ENCODE measurements at regions not wholly inside any gene's neighbourhood (a gene's known extent, or its start where the extent isn't known, plus 50 kb on each side); places are given as distances from the start of the nearest gene placed in this dataset.

GRCh38 chr2:236341721-236342120 lies 77.5 kb upstream of the ASB18 start:
- no peak for TF ChIP-seq POLR2A (IDR thresholded peaks at IDR 0.05; ENCODE audit: low read length)
- no peak for TF ChIP-seq GATA1 (IDR thresholded peaks at IDR 0.05; ENCODE audit: low read depth, low read length)
